Stimulated activated naive CD4-positive, alpha-beta T cell treated with Interleukin-2 at 50 U/mL for 16 hours (primary cell): ENCODE measurements at regions not wholly inside any gene's neighbourhood (a gene's known extent, or its start where the extent isn't known, plus 50 kb on each side); places are given as distances from the start of the nearest gene placed in this dataset.

Experiments used
- DNase-seq: peaks from one replicate; lab custom pipeline; 2025; lab: John Stamatoyannopoulos, UW

- DNase-seq: no peak
These were observed 388.7 kb upstream of the MGMT start for GRCh38 chr10:129078346-129078745.

DNA sequence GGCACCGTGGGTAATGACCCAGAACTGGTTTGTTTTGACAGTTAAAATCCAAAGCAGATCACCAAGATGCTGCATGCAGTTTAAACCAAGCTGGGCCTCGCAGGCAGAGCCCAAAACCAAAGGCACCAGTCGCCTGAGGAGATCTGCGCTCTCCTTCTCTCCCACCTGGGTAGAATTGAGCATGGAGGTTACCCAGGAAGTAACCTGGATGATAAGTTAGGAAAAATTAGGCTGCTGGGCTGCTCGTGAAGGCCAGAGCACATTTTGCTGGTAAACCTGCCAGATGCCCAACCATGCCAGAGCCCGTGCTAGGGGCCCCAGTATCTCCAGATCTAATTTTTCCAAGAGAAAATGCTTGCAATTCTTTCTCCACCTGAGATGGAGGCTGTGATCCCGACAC, 388.3 kb upstream of the MGMT start:
- DNase-seq: no peak

DNA sequence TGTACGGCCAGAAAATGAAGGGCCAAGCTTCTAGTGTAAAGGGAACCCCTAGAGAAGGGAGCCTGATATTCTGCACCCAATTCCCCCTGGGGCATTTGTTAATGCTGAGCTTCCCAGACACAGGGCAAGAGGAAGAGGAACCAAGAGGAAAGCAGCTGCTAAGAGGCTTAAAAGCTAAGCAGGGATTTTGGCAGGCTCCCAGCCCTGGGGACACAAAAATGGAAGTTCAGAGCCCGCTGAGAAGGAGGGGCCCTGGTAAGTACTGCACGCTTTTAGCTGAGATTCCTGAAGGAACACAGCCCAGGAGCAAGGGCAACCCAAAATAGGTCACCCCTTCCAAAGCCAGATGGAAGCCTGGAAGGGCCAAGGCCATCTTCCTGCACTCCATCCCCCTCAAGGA, 387.3 kb upstream of the MGMT start:
- no peak for DNase-seq

- DNase-seq: no peak
These were observed 381.2 kb upstream of the MGMT start for GRCh38 chr10:129085811-129086210.

DNA sequence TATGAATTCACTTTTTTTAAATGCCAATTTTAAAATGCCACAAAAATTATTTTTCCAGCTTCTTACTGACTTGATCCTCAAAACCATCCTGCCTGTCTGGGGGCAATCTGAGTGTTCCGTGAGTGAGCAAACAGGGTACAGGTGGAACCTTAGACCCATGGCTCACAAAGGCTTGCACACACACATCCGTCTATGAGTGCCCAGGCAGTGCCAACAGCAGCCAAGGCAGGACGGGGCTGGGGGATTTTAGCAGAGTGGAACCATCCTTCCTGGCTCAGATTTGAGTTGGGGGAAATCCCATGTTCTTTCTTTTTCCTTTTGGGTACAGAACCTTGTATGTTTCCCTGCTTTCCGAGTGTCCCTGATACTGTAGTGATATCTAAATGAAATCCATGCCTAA, 377.7 kb upstream of the MGMT start:
- DNase-seq: no peak

DNA sequence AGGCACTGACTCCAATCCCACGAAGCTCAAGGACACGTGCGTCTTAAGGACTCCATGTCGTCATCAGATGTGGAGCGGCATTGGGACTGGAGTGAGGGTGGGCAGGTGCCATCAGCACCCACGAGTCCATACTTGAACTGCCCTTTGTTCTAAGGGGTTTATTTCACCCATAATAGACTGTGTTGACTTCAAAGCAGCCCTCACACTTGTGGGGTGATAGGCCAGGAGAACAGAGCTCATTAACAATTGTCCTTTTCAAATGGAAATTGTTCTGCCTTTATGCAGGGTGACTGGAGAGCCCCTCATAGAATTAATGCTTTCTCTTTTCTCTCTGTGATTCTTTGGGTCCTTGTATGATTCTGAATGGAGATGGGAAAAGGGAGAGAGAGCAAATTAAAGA, 376.9 kb upstream of the MGMT start:
- DNase-seq: no peak

GRCh38 chr10:129090618-129091366, 376.2 kb upstream of the MGMT start:
- DNase-seq: no peak

GRCh38 chr10:129093641-129094040, 373.4 kb upstream of the MGMT start:
- no peak for DNase-seq

DNA sequence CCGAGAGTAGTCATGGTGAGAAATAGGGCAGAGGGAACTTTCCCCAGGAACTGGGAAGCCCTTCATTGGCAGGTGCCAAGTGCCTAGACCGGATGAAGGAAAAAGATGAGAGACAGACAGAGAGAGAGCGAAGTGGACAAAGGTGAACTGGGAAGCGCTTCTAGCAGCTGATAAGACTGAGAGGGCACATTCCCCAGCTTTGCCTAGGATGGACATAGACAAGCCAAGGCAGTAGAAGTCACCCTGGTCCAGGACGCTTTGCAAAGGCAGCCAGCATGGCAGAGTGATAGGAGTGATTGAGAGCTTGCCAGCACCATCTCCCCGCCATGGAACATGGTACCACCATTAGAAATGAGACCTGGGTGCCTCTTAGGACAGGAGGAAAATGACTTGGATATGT, 372.8 kb upstream of the MGMT start:
- no peak for DNase-seq

DNA sequence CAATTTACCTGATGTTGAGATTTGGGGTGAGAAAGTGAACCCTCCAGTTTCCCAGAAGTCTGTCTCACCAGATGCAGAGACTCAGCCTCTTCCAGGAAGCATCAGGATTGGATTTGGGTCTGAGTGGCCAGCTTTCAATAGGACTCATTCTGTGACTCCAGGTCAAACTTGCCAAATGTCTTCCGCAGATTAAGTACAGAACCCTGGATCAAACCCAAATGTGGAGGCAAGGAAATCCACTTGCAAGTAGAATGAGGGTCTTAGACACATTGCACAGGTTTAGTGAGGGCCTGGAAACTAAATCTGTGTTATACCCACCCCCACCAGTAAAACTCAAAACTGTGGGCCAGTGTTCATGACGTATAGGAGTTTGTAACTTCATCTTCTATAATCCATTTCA, 372.2 kb upstream of the MGMT start:
- no peak for DNase-seq

GRCh38 chr10:129095680-129096064, 371.4 kb upstream of the MGMT start:
- no peak for DNase-seq

- DNase-seq: no peak
These were observed 370.7 kb upstream of the MGMT start for GRCh38 chr10:129096065-129096984.

GRCh38 chr10:129097776-129098330, 369.2 kb upstream of the MGMT start:
- no peak for DNase-seq

- DNase-seq: no peak
These were observed 368.5 kb upstream of the MGMT start for GRCh38 chr10:129098517-129098916.

DNA sequence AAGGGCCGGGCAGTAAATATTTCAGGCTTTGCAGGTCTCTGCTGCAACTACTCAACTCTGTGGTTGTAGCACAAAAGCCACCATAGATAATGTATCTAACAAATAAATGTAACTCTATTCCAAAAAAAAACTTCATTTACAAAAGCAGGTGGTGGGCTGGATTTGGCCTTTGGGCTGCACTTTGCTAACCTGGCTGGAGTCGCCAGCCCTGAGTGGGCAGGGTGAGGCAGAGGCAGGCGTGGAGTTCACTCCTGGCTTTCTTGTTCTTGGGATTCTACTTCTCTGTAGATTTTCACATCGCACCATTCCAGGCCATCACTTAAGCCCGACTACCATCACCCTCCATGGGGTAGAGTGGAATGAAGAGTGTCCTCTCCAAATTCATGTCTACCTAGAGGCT, 367.6 kb upstream of the MGMT start:
- DNase-seq: no peak

GRCh38 chr10:129099992-129100391, 367.0 kb upstream of the MGMT start:
- DNase-seq: no peak

DNA sequence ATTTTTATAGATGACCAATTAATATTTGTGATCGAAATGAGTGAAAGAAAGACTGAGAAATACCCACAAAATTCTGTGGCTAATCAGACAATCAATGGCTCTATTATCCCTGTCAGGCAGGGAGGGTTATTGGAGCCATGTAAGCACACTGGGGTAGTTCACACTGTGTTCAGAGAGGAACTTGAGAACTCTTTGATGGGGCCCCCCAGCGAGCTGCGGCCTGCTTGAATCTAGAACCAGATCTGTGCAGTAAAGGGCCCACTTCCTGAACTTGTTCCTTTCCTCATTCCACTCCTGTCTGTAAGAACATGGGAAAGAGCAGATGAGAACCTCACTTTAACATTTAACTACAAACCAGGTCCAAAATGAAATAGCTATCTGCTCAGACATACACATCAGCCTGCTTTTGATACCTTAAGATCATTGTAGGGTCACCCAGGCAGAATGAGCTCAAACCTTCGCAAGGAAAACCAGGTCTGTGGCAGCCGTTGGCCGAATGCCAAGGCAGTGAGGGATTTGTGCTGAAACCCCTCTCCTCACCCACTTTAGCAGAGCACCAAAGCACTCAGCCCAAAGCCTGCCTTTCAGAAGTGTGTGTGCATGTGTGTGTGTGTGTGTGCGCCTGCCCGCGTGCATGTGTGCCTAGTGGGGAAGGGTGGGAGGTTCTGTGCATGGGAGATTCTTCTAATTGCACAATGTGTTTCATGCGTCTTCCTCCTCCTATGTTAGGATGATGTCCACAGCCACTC, 365.6 kb upstream of the MGMT start:
- DNase-seq: no peak

DNA sequence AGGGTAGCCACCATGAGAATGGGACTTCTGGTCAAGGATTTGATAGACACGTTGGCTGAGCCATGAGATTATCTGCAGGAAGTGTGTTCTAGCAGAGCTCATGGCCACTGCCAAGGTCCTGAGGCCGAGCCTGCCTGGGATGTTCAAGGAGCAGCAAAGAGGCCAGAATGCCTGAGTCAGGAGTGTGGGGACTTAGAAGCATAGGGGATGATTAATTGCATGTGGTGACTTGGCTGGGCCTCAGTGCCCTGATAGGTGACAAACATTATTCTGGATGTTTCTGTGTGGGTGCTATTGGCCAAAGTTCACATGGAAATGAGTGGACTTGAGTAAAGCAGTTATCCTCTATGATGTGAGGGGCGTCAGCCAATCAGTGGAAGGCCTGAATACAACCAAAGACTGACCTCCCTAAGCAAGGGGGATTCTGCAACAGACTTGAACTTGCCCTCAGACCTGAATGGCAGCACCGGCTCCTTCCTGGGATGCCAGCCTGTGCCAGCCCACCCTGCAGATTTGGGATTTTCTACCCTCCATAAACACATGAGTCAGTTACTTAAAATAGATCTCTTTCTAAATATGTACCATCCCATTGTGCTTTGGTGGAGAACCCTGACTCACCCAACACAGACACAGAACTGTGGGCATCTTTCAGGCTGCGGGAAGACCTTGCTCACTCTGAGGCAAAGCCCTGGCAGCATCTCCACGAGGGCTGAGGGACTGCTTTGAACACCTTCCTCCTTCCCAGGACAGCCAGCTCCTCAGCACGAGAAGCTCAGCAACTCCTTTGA, 363.9 kb upstream of the MGMT start:
- DNase-seq: no peak

DNA sequence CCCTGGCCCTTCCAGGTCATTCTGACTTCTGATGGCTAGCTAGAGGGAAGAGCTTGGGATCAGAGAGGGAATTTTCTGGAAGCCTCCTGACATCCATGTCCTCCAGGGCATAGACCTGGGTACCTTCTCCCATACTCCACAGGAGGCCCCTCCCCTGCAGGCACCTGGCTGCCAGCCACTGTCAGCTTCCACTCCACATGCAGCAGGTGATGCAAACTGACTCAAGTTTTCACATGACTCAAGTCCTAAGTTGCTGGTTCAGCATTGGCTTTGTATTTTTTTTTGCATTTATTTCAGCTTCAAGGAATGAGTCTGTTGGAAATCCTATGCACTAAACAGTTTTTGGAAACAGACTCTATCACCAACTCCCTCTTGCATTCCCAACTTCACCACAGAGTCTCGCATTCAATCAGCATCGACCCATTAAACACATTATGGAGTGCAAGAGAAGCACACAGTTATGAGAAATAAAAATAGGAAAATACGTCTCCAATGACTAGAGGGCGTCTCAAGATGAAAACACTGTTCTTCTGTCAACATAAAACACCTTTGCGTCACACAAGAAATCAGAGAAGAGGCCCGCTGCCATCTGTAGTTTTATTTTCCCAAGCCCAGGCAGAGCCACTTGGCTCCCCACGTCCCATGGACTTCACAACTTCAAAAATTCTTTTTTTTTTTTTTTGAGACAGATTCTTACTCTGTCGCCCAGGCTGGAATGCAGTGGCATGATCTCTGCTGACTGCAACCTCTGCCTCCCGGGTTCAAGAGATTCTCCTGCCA, 362.6 kb upstream of the MGMT start:
- no peak for DNase-seq

DNA sequence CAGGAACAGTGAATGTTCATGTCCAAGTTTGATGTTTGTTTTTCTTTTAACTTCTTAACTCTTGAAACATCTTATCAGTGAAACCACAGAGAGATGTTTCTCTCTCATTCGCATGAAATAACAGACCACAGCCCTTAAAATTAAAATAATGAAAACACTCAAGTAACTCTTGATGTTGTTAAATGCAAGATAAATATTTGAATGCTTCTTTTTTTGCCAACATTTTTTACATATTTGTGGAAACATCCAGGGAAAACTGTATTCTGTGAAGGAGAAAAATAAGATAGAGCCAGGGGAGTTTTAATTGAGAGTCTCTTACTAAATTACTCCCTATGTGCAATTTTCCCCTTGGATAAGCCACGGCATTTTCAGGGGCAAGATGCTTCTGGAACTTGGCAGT, 361.8 kb upstream of the MGMT start:
- no peak for DNase-seq

DNA sequence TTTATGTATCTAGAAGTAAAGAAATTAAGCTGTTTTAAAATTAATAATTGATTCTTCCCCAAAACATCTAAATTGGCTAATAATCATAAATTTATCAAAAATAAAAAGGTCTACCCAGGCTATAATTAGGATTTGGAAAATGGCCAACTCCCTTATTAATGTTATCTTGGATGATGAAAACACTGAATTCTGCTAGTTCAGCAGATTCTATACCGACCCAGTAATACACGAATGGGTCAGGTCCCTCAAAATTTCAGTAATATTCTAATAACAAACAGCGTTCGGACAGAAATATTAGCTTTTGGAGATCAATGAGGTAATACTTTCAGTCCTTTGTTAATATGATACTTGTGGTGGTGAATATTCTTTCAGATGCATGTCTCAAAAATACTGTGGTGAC, 360.7 kb upstream of the MGMT start:
- no peak for DNase-seq
